NCI-H1048 (cell line): ENCODE measurements at regions not wholly inside any gene's neighbourhood (a gene's known extent, or its start where the extent isn't known, plus 50 kb on each side); places are given as distances from the start of the nearest gene placed in this dataset.
A peak's percentile ranks its signal among the peaks of the same experiment; 100 is the strongest.
"Not testable (repeated sequence)": the region's sequence is repeated elsewhere in the genome, so short reads cannot be mapped to it uniquely, and the experiment has no call there.

Experiments used
- DNase-seq: peaks from one replicate; lab custom pipeline; 2025; lab: John Stamatoyannopoulos, UW

GRCh38 chr3:185306286-185306685 is 52.4 kb upstream of the EHHADH start:
- DNase-seq, result not testable (repeated sequence)

GRCh38 chr3:185306847-185307246 is 53.0 kb upstream of the EHHADH start:
- no peak for DNase-seq

GRCh38 chr3:185308126-185308754 is 54.4 kb upstream of the EHHADH start:
- DNase-seq, result peak; percentile 6

- no peak for DNase-seq
These were observed 53.6 kb upstream of the MAP3K13 start for GRCh38 chr3:185309302-185309701.

GRCh38 chr3:185309795-185310194 is 53.1 kb upstream of the MAP3K13 start:
- no peak for DNase-seq

GRCh38 chr3:185311991-185312390 is 50.9 kb upstream of the MAP3K13 start:
- DNase-seq, result no peak
